PC-9 (cell line): ENCODE measurements at regions not wholly inside any gene's neighbourhood (a gene's known extent, or its start where the extent isn't known, plus 50 kb on each side); places are given as distances from the start of the nearest gene placed in this dataset.

Experiments used
- CTCF ChIP-seq: fragments of 200-600 bp; sonication (generic); conservative IDR thresholded peaks from 2 replicates; pipeline ENCODE4 v1.6.1; 2017; ENCODE audit warnings: mixed run types, antibody characterized with exemption, mild to moderate bottlenecking, moderate library complexity
- EZH2 ChIP-seq: fragments of 200-600 bp; sonication (generic); IDR thresholded peaks from 2 replicates; pipeline ENCODE4 v1.8.0; 2017; ENCODE audit warnings: antibody characterized with exemption, low read depth

- TF ChIP-seq CTCF (no peak), EZH2 (no peak)
Measured at GRCh38 chr13:110826101-110826500, 88.8 kb downstream of the ANKRD10 start.
